Spleen (tissue), 11 donors: ENCODE measurements at regions not wholly inside any gene's neighbourhood (a gene's known extent, or its start where the extent isn't known, plus 50 kb on each side); places are given as distances from the start of the nearest gene placed in this dataset.
"Not testable (repeated sequence)": the region's sequence is repeated elsewhere in the genome, so short reads cannot be mapped to it uniquely, and the experiment has no call there.

ENCODE experiments used
- DNase-seq: peaks from one replicate; pipeline ENCODE4 v3.0.0-alpha.2; 2020
- H3K27ac ChIP-seq, 8 donors: fragments of 200-600 bp; sonication (generic) in 7 of 8; 1 replicate in 4 of 8; 2 replicates in 4 of 8; pipeline versions ENCODE4 v1.5.0 to v1.8.0; 2016 to 2021; ENCODE audit warnings: inconsistent platforms in 4 of 8, mild to moderate bottlenecking in 4 of 8, moderate library complexity in 1 of 8
- H3K27me3 ChIP-seq, 7 donors: fragments of 200-600 bp; sonication (generic) in 6 of 7; replicated peaks in 1 of 7; 1 replicate in 4 of 7; 2 replicates in 3 of 7; pipeline versions ENCODE4 v1.5.0 to v1.8.0; 2016 to 2021; ENCODE audit warnings: inconsistent platforms in 3 of 7, mild to moderate bottlenecking in 1 of 7
- H3K36me3 ChIP-seq, 6 donors: fragments of 200-600 bp; sonication (generic) in 5 of 6; 1 replicate in 4 of 6; 2 replicates in 2 of 6; pipeline versions ENCODE4 v1.5.0 to v1.8.0; 2016 to 2021; ENCODE audit warnings: inconsistent platforms in 2 of 6
- H3K4me1 ChIP-seq, 6 donors: fragments of 200-600 bp; sonication (generic) in 5 of 6; 1 replicate in 3 of 6; 2 replicates in 3 of 6; pipeline versions ENCODE4 v1.5.0 to v1.8.0; 2016 to 2021; ENCODE audit warnings: inconsistent platforms in 3 of 6
- H3K4me3 ChIP-seq, 8 donors: fragments of 200-600 bp; sonication (generic) in 7 of 8; 1 replicate in 4 of 8; 2 replicates in 4 of 8; pipeline versions ENCODE4 v1.5.0 to v1.8.0; 2016 to 2021; ENCODE audit warnings: inconsistent platforms in 4 of 8, mild to moderate bottlenecking in 4 of 8, moderate library complexity in 2 of 8
- H3K9me3 ChIP-seq, 8 donors: fragments of 200-600 bp; sonication (generic) in 7 of 8; 1 replicate in 4 of 8; 2 replicates in 4 of 8; pipeline versions ENCODE4 v1.5.0 to v1.8.0; 2016 to 2021; ENCODE audit warnings: inconsistent platforms in 4 of 8
- POLR2A ChIP-seq, 3 donors: fragments of 450-650 bp; IDR thresholded peaks; one replicate each; pipeline ENCODE4 v1.5.1; 2017; ENCODE audit warnings: antibody characterized with exemption in 3 of 3, mild to moderate bottlenecking in 1 of 3
- POLR2AphosphoS5 ChIP-seq, 3 donors: sonication (generic); formaldehyde crosslinking; IDR thresholded peaks; one replicate each; pipeline ENCODE4 v1.5.1; 2017; ENCODE audit warnings: antibody characterized with exemption in 3 of 3
- WGBS, 5 donors: extraction: QIAGEN DNeasy Blood & Tissue Kit in 3 of 5; methylation state at CpG; one replicate each; pipeline versions ENCODE4 v1.1.5 to v1.1.7; 2013 to 2018; 5-methylcytosine and 5-hydroxymethylcytosine counted together
- intact Hi-C: fragments of 100-400 bp; cut with DNase I; formaldehyde crosslinking; loops from one replicate; pipeline ENCODE4 v1.15.0; 2023; ENCODE audit warnings: low total_unique reads
- TF ChIP-seq, protein P1 (sequence below), 11 experiments: fragments of 200-600 bp in 7 of 11; fragments of 450-650 bp in 4 of 11; sonication (generic) in 4 of 11; IDR thresholded peaks in 8 of 11; conservative IDR thresholded peaks in 3 of 11; 1 replicate in 7 of 11; 2 replicates in 4 of 11; pipeline versions ENCODE4 v1.4.0 to v1.8.0; 2016 to 2021; ENCODE audit warnings: antibody characterized with exemption in 11 of 11, inconsistent platforms in 4 of 11, mild to moderate bottlenecking in 1 of 11
- donor health status: healthy with polysubstance abuse.
- donor health status: DM: no; HTN: no; CAD: no; lungs with moderate emphysema.
- donor health status: DM: no; HTN: no; CAD: no.
- donor health status: Bipolar disorder and iron deficiency.
- donor health status: healthy.
- donor health status: DM: no; HTN: no; CAD: no.
- donor health status: DM: yes; HTN: yes; CAD: no.

DNA sequence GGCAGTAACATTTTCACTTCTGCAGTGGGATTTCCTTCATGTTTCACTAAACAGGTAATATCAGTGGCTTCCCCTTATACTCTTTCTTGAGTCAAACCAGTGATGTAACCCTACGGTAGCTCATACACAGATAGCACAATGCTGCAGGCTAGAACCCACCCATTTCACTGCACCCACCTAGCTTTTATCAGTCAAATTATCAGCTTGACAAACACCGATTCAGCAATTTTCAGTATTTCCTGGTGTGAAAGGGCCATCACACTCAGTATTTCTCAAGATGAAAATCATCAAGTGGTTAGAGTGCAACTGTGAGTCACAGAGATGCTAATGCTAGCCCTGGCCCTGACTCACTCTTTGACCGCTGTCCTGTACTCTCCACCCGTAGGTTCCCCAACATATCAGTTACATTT is 242.3 kb upstream of the PTGER4 start:
- H3K4me3 ChIP-seq: no peak overlapping the region
- H3K36me3 ChIP-seq: no peaks in the 10 kb centered on the region
- H3K27ac ChIP-seq: peak overlapping the region in 6 of 8 donors; percentile 26 to 79 (median 74)
- TF ChIP-seq POLR2AphosphoS5 (IDR thresholded peaks at IDR 0.05) (peak in 1 of 3 donors; percentile 5), POLR2A (IDR thresholded peaks at IDR 0.05) (no peak)
- no peaks in the 10 kb centered on the region for H3K27me3 ChIP-seq
- DNase-seq: no peak
- H3K4me1 ChIP-seq: peaks cover 8 to 50% (median 22%) of the 10 kb centered on the region in 6 donors
- H3K9me3 ChIP-seq: no peaks in the 10 kb centered on the region
- 42 to 59% (median 52%) methylated on average over 4 of the region's 4 CpGs for WGBS, 5 donors
- intact Hi-C loops: no loop called here

DNA sequence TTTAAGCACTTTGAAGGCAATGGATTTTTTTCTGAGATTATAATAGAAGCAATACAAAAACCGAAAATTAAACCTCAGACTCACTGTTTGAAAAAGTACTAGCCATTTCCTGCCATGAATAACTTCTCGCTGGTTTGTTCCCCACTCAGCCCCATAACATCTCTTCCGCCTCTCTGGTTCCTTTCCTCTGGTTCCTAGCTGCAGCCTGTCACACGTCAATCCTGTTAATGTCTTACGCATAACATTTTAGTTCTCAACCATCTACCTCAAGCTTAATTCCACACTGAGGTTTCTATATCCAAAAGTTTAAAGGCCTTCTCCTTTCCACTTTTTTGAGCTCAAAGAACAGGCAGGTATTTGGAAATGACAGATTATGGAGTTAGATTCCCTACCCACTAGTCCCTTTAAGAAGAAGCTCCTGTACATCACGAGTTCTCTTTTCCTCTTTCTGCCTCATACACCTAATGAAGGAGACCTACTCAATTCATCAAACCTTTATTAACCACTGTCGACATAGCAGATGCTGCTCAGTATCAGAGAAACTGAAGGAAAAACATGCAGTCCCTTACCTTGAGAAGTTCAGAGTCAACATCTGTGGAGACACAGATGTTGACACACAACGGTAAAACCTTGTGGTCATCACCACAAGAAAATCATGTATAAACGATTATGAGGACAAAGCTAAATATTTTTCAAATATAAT is 243.0 kb upstream of the PTGER4 start:
- Histone ChIP-seq H3K4me1 (peaks cover 8 to 43% (median 22%) of the 10 kb centered on the region in 6 donors), H3K9me3 (no peaks in the 10 kb centered on the region), H3K36me3 (no peaks in the 10 kb centered on the region), H3K4me3 (peak overlapping the region in 1 of 8 donors; percentile 6), H3K27me3 (no peaks in the 10 kb centered on the region), H3K27ac (peak overlapping the region; percentile 4 to 79 (median 68))
- TF ChIP-seq, protein P1, sequence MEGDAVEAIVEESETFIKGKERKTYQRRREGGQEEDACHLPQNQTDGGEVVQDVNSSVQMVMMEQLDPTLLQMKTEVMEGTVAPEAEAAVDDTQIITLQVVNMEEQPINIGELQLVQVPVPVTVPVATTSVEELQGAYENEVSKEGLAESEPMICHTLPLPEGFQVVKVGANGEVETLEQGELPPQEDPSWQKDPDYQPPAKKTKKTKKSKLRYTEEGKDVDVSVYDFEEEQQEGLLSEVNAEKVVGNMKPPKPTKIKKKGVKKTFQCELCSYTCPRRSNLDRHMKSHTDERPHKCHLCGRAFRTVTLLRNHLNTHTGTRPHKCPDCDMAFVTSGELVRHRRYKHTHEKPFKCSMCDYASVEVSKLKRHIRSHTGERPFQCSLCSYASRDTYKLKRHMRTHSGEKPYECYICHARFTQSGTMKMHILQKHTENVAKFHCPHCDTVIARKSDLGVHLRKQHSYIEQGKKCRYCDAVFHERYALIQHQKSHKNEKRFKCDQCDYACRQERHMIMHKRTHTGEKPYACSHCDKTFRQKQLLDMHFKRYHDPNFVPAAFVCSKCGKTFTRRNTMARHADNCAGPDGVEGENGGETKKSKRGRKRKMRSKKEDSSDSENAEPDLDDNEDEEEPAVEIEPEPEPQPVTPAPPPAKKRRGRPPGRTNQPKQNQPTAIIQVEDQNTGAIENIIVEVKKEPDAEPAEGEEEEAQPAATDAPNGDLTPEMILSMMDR (IDR thresholded peaks at IDR 0.05 in 8 of 11, conservative IDR thresholded peaks at IDR 0.05 in 3 of 11): no peak
- peak in 1 of 3 donors; percentile 50 for TF ChIP-seq POLR2AphosphoS5 (IDR thresholded peaks at IDR 0.05)
- 31 to 42% (median 39%) methylated on average over 9 of the region's 9 CpGs for WGBS, 5 donors
- no peak for DNase-seq
- intact Hi-C loops: no loop called here

DNA sequence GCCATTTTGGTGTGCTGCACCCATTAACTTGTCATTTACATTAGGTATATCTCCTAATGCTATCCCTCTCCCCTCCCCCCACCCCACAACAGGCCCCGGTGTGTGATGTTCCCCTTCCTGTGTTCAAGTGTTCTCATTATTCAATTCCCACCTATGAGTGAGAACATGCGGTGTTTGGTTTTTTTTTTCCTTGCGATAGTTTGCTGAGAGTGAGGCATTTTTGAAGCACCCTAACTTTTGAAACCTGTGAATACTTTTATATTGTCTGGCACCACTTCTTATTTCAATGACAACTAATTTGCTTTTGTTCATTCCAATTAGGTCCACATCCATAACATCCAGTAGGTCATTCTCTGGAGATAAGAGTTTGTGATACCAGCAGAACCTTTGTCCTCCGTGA is 244.0 kb upstream of the PTGER4 start:
- WGBS, 5 donors: 54 to 71% (median 65%) methylated on average over 4 of the region's 4 CpGs

DNA sequence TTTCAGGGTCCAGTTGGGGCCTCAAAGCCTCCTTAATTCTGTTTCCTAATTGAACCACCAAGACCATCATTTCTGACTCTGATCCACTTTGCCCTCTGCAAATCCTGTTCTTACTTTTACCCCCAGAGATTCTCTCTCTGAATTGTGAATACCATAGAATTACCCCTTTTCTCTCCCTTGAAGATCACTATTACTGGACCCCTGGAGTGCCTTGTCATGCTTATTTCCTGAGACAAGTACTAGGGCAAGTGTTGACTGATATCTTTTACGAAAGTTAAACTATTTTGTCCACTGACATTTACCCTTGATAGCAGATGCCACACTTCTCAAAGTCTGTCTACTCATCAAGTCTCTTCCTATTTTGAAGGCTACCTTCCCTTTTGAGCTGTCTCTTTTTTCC is 246.9 kb upstream of the PTGER4 start:
- no peaks in the 10 kb centered on the region for H3K9me3 ChIP-seq
- WGBS, 5 donors: 53 to 80% (median 67%) methylated on average over 1 of the region's 1 CpG
- peaks cover 9 to 38% (median 32%) of the 10 kb centered on the region in 6 donors for H3K4me1 ChIP-seq

More for the DNA sequence above, 244.0 kb upstream of the PTGER4 start:
- intact Hi-C loops, DNase-seq, H3K27me3 ChIP-seq, H3K9me3 ChIP-seq, H3K36me3 ChIP-seq, H3K4me3 ChIP-seq: not testable (repeated sequence)
- peaks cover 4 to 33% (median 21%) of the 10 kb centered on the region in 6 donors for H3K4me1 ChIP-seq
- peak overlapping the region in 6 of 8 donors; percentile 4 to 79 (median 74) for H3K27ac ChIP-seq

DNA sequence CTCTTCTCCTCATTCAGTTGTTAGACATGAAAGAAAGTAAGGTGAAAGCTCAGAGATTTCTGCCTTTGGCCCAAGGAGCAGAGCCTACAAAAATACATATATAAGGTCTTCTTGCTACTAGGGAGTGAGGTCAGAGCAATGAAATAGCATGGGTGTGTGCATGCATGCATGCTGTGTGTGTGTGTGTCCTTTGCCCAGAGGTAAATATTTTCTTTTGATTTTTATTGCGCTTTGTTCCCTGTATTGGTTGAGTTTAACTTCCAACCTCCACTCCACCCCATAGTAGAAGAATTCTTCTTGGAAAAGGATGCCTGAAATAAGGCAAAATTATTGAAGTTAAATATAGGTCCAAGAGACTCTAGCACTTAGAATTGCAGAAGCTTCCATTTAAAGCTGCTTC is 248.0 kb upstream of the PTGER4 start:
- WGBS, 5 donors: 94 to 100% (median 96%) methylated on average over 1 of the region's 1 CpG
- DNase-seq: no peak
- TF ChIP-seq, protein P1 (IDR thresholded peaks at IDR 0.05 in 8 of 11, conservative IDR thresholded peaks at IDR 0.05 in 3 of 11): no peak
- TF ChIP-seq POLR2AphosphoS5 (IDR thresholded peaks at IDR 0.05) (no peak), POLR2A (IDR thresholded peaks at IDR 0.05) (no peak)
- Histone ChIP-seq H3K27ac (no peak overlapping the region), H3K4me1 (peaks cover 5 to 27% (median 21%) of the 10 kb centered on the region in 6 donors), H3K36me3 (no peaks in the 10 kb centered on the region), H3K9me3 (no peaks in the 10 kb centered on the region), H3K27me3 (no peaks in the 10 kb centered on the region), H3K4me3 (no peak overlapping the region)
- intact Hi-C loops: no loop called here

More for the DNA sequence above, 246.9 kb upstream of the PTGER4 start:
- Histone ChIP-seq H3K27me3 (no peaks in the 10 kb centered on the region), H3K36me3 (no peaks in the 10 kb centered on the region), H3K4me3 (no peak overlapping the region), H3K27ac (no peak overlapping the region)
- no peak for DNase-seq
- intact Hi-C loops: no loop called here
- TF ChIP-seq POLR2A (IDR thresholded peaks at IDR 0.05) (no peak), POLR2AphosphoS5 (IDR thresholded peaks at IDR 0.05) (no peak)
- TF ChIP-seq, protein P1 (IDR thresholded peaks at IDR 0.05 in 8 of 11, conservative IDR thresholded peaks at IDR 0.05 in 3 of 11): no peak
